Hepatocyte (in vitro differentiated cells): ENCODE measurements at regions not wholly inside any gene's neighbourhood (a gene's known extent, or its start where the extent isn't known, plus 50 kb on each side); places are given as distances from the start of the nearest gene placed in this dataset.
"Not testable (repeated sequence)": the region's sequence is repeated elsewhere in the genome, so short reads cannot be mapped to it uniquely, and the experiment has no call there.

Experiments
- DNase-seq: peaks from one replicate; pipeline ENCODE4 v3.0.0-alpha.2; 2016; ENCODE audit warnings: low spot score
- H2AFZ ChIP-seq: fragments of 200-600 bp; sonication (generic); 2 replicates; pipeline ENCODE4 v1.6.0; 2016; ENCODE audit warnings: antibody characterized with exemption, mild to moderate bottlenecking
- H3K27ac ChIP-seq: fragments of 200-600 bp; sonication (generic); 2 replicates; pipeline ENCODE4 v1.5.1; 2016; ENCODE audit warnings: mild to moderate bottlenecking
- H3K27me3 ChIP-seq: fragments of 200-600 bp; sonication (generic); 2 replicates; pipeline ENCODE4 v1.6.1; 2016
- H3K36me3 ChIP-seq: fragments of 200-600 bp; sonication (generic); replicated peaks from 2 replicates; pipeline ENCODE4 v1.5.1; 2016; ENCODE audit warnings: low read depth; ENCODE audit not compliant: insufficient read depth
- H3K4me1 ChIP-seq: fragments of 200-600 bp; sonication (generic); 2 replicates; pipeline ENCODE4 v1.5.1; 2016; ENCODE audit warnings: mild to moderate bottlenecking, moderate library complexity; ENCODE audit not compliant: insufficient read depth
- H3K4me2 ChIP-seq: fragments of 200-600 bp; sonication (generic); 2 replicates; pipeline ENCODE4 v1.6.0; 2016
- H3K4me3 ChIP-seq: fragments of 200-600 bp; sonication (generic); 2 replicates; pipeline ENCODE4 v1.5.1; 2016; ENCODE audit warnings: mild to moderate bottlenecking
- H3K79me2 ChIP-seq: fragments of 200-600 bp; sonication (generic); 2 replicates; pipeline ENCODE4 v1.6.0; 2017; ENCODE audit warnings: mild to moderate bottlenecking
- H3K9me2 ChIP-seq: fragments of 200-600 bp; sonication (generic); replicated peaks from 2 replicates; pipeline ENCODE4 v1.6.0; 2017; ENCODE audit warnings: mild to moderate bottlenecking; ENCODE audit not compliant: insufficient read depth
- H3K9me3 ChIP-seq: fragments of 200-600 bp; sonication (generic); 2 replicates; pipeline ENCODE4 v1.5.1; 2016; ENCODE audit warnings: low read depth, mild to moderate bottlenecking
- H4K20me1 ChIP-seq: fragments of 200-600 bp; sonication (generic); 2 replicates; pipeline ENCODE4 v1.6.0; 2016; ENCODE audit warnings: mild to moderate bottlenecking; ENCODE audit not compliant: insufficient read depth, poor library complexity, severe bottlenecking
- CTCF ChIP-seq: fragments of 200-600 bp; sonication (generic); IDR thresholded peaks from 2 replicates; pipeline ENCODE4 v1.5.1; 2016; ENCODE audit warnings: antibody characterized with exemption, mild to moderate bottlenecking; ENCODE audit not compliant: poor library complexity
- EZH2 ChIP-seq: fragments of 200-600 bp; sonication (generic); IDR thresholded peaks from 2 replicates; pipeline ENCODE4 v1.6.1; 2016; ENCODE audit warnings: antibody characterized with exemption, mild to moderate bottlenecking, borderline replicate concordance
- EZH2phosphoT487 ChIP-seq: fragments of 200-600 bp; sonication (generic); IDR thresholded peaks from one replicate; pipeline ENCODE4 v1.6.1; 2018; ENCODE audit warnings: antibody characterized with exemption, mild to moderate bottlenecking, low read depth, moderate library complexity; ENCODE audit not compliant: unreplicated experiment, severe bottlenecking
- WGBS: methylation state at CpG from one replicate; pipeline ENCODE4 v1.1.6; 2016; ENCODE audit warnings: low lambda C conversion rate; ENCODE audit errors: missing lambda C conversion rate; 5-methylcytosine and 5-hydroxymethylcytosine counted together

GRCh38 chr22:49453771-49454170, 373.9 kb downstream of the BRD1 start:
- H2AFZ ChIP-seq = no peak overlapping the region
- 86% methylated on average over 15 of the region's 15 CpGs for WGBS
- H3K4me2 ChIP-seq = no peak overlapping the region
- TF ChIP-seq EZH2 (no peak), EZH2phosphoT487 (no peak), CTCF (no peak)
- no peaks in the 10 kb centered on the region for H3K9me2 ChIP-seq
- no peak for DNase-seq
- no peak overlapping the region for H3K4me3 ChIP-seq
- no peaks in the 10 kb centered on the region for H3K9me3 ChIP-seq
- H3K79me2 ChIP-seq = no peaks in the 10 kb centered on the region
- no peaks in the 10 kb centered on the region for H4K20me1 ChIP-seq
- no peaks in the 10 kb centered on the region for H3K4me1 ChIP-seq
- H3K36me3 ChIP-seq = no peaks in the 10 kb centered on the region
- H3K27me3 ChIP-seq = peaks cover 30% of the 10 kb centered on the region
- H3K27ac ChIP-seq = no peak overlapping the region

GRCh38 chr22:49453019-49453418, 374.7 kb downstream of the BRD1 start:
- not testable (repeated sequence) for H3K79me2 ChIP-seq, H3K4me3 ChIP-seq, H3K9me3 ChIP-seq, H3K4me1 ChIP-seq, H3K27ac ChIP-seq, H3K4me2 ChIP-seq, H3K9me2 ChIP-seq, DNase-seq, H2AFZ ChIP-seq, H4K20me1 ChIP-seq, H3K36me3 ChIP-seq
- H3K27me3 ChIP-seq = peaks cover 38% of the 10 kb centered on the region
- 100% methylated on average over 1 of the region's 1 CpG for WGBS

GRCh38 chr22:49452362-49452946, 375.2 kb downstream of the BRD1 start:
- TF ChIP-seq CTCF (no peak), EZH2phosphoT487 (no peak), EZH2 (no peak)
- Histone ChIP-seq H3K27me3 (peaks cover 40% of the 10 kb centered on the region), H3K9me3 (no peaks in the 10 kb centered on the region), H2AFZ (no peak overlapping the region), H4K20me1 (no peaks in the 10 kb centered on the region), H3K4me1 (no peaks in the 10 kb centered on the region), H3K36me3 (no peaks in the 10 kb centered on the region), H3K4me2 (no peak overlapping the region), H3K4me3 (no peak overlapping the region), H3K9me2 (no peaks in the 10 kb centered on the region), H3K27ac (no peak overlapping the region), H3K79me2 (no peaks in the 10 kb centered on the region)
- no peak for DNase-seq
- 94% methylated on average over 2 of the region's 2 CpGs for WGBS

GRCh38 chr22:49451070-49451840, 376.4 kb downstream of the BRD1 start:
- Histone ChIP-seq H2AFZ (no peak overlapping the region), H3K4me2 (no peak overlapping the region), H3K27me3 (peaks cover 43% of the 10 kb centered on the region), H3K4me3 (no peak overlapping the region), H3K9me3 (no peaks in the 10 kb centered on the region), H3K4me1 (no peaks in the 10 kb centered on the region), H4K20me1 (no peaks in the 10 kb centered on the region), H3K9me2 (no peaks in the 10 kb centered on the region), H3K27ac (no peak overlapping the region), H3K36me3 (no peaks in the 10 kb centered on the region), H3K79me2 (no peaks in the 10 kb centered on the region)
- TF ChIP-seq CTCF (no peak), EZH2phosphoT487 (no peak), EZH2 (no peak)
- no peak for DNase-seq
- WGBS = 60% methylated on average over 17 of the region's 17 CpGs
